Skin epidermis (tissue), 12 donors: ENCODE measurements at regions not wholly inside any gene's neighbourhood (a gene's known extent, or its start where the extent isn't known, plus 50 kb on each side); places are given as distances from the start of the nearest gene placed in this dataset.

Experiments
- H3K27ac ChIP-seq, 21 experiments: fragments of 200-600 bp; sonication (generic) in 11 of 21; one replicate each; pipeline ENCODE4 v1.5.0; 2020; ENCODE audit warnings: mild to moderate bottlenecking in 3 of 21, inconsistent platforms in 2 of 21, moderate library complexity in 2 of 21
- H3K4me3 ChIP-seq, 7 experiments: fragments of 200-600 bp; sonication (generic) in 2 of 7; one replicate each; pipeline ENCODE4 v1.5.0; 2020; ENCODE audit warnings: inconsistent platforms in 2 of 7, mild to moderate bottlenecking in 2 of 7, moderate library complexity in 1 of 7

DNA sequence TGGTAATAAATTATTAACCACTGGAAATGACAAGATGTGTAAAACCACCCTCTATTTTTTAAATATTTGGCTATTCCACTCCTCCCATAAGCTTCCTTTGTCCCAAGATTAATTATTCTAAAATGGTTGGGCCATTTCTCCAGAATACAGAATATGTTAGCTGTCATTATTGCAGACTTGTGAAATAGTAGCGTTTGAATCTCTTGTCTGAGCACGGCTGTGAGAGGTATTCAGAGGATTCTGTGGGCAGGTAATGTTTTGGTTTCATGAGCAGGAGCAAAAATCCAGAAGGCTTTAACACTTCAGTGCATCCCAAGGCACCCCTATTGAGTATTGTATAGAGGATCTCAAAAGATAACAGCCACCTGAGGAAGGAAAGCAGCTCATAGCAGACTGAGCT lies 256.0 kb downstream of the UQCRFS1 start:
- no peak overlapping the region for H3K27ac ChIP-seq
- H3K4me3 ChIP-seq: no peak overlapping the region

DNA sequence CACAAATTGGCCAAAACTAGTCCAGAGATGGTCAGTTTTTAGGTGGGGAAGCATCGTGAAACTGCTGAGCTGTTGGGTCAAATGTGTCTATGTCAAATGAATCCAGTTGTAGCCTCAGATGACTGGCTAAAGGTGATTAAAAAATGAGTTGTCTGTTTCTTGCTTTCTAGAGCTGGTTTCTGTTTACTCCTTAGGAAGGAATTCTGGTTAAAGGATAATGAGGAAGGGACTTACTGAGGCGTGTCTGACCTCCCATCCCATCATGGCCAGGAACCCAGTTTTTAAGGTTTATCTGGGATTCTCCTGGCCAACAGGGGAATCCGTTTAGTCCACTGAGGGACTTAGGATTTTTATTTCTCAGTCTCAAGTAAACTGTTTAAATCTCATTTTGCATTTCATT lies 256.5 kb downstream of the UQCRFS1 start:
- Histone ChIP-seq H3K4me3 (no peak overlapping the region), H3K27ac (no peak overlapping the region)

DNA sequence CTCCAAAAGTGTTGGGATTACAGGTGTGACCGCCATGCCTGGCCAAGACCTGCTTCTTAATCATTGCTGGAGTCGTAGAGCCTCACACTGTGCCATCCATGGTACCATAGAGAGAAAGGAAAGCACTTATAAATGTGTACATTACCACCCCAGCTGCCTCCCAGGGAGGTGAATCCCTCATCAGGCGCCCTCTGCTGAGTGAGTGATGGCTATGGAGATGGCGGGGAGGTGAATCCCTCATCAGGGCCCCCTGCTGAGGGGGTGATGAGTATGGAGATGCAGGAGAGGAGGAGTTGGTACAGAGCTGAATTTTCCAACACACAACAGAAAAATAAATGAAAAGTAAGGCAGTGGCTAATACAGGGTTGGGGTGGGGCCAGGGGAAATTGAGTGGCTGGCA lies 263.4 kb downstream of the UQCRFS1 start:
- H3K27ac ChIP-seq: no peak overlapping the region
- no peak overlapping the region for H3K4me3 ChIP-seq

DNA sequence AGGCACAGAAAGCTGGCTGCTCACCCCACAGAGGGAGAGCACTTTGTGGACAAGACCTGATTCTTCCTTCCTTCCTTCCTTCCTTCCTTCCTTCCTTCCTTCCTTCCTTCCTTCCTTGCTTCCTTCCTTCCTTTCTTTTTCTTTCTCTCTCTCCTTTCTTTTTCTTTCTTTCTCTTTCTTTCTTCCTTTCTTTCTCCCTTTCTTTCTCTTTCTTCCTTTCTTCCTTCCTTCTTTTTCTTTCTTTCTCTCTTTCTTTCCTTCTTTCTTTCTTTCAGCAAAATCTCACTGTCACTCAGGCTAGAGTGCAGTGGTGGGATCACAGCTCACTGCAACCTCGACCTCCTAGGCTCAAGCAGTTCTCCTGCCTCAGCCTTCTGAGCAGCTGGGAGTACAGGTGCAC lies 263.9 kb downstream of the UQCRFS1 start:
- Histone ChIP-seq H3K27ac (no peak overlapping the region), H3K4me3 (no peak overlapping the region)

DNA sequence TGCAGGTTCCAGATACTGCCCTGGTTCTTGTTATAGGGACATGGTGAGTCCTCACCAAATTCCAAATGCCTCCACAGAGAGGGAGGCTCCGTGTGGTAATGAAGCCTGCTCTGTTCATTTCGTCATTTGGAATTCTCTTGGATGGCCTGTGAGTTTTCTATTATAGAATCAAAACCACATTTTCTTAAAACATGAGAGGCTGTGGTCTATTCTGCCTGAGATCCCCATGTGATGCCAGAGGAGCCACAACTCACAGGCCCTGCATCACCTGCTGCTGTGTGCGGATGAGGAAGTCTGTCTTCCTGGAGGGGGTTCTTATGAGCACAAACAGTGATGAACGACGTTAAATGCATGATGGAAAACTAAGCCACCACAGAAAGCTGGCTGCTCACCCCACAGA lies 264.4 kb downstream of the UQCRFS1 start:
- no peak overlapping the region for H3K27ac ChIP-seq
- H3K4me3 ChIP-seq: no peak overlapping the region

DNA sequence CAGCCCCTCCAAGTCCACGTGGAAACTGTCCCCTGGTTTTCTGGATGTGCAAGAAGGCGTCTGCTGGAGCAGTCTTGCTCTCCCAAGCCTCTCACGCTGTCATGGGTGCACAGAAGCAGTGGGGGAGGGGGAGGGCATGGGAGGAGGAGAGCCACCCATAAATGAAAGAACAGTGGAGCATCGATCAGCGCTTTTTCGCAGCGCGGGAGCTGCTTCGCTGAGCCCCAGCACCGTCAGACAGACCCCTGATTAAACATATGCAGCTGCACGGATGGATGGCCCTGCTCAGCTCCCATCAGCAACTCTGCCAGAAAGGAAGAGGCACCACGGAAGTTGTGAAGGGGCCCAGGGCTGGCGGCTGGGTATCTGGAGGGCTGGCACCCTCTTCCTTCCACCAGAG lies 264.9 kb downstream of the UQCRFS1 start:
- Histone ChIP-seq H3K4me3 (no peak overlapping the region), H3K27ac (no peak overlapping the region)

DNA sequence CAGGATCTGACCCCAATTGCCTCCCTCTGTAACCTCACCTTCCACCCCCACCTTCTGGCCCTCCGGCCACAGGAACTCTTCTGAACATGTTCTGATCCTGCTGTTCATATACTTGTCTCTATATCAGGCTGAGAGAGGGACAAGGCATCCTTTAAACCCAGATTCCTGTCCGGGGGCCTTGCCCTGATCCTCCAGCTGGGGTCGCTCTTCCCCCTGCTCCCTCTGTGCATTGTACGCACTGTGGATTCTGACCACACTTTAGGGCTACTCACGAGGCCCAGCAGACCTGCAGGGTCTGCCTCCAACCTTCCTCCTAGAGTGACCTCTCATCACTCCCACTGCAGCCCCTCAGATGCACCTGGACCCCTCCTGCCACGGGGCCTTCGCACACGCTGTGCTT lies 269.3 kb downstream of the UQCRFS1 start:
- H3K4me3 ChIP-seq: no peak overlapping the region
- H3K27ac ChIP-seq: no peak overlapping the region

DNA sequence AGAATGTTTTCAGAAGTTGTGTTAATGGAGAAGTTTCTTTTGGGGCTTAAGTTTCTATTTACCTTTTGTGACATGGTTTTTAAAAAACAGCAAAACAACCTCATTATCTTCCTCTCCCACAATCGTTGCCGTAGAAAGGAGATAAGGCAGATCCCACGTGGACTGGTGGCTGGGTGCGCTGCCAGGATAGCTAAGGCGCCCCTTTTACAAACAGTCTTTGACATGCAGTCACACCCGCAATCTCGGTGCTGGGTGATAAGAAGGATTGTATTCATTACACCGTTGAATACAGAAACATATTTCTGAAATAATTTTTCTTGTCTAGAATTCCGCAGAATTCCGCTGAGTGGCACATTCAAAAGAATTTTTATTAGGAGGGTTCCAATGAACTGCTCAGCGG lies 271.1 kb downstream of the UQCRFS1 start:
- Histone ChIP-seq H3K27ac (no peak overlapping the region), H3K4me3 (no peak overlapping the region)

DNA sequence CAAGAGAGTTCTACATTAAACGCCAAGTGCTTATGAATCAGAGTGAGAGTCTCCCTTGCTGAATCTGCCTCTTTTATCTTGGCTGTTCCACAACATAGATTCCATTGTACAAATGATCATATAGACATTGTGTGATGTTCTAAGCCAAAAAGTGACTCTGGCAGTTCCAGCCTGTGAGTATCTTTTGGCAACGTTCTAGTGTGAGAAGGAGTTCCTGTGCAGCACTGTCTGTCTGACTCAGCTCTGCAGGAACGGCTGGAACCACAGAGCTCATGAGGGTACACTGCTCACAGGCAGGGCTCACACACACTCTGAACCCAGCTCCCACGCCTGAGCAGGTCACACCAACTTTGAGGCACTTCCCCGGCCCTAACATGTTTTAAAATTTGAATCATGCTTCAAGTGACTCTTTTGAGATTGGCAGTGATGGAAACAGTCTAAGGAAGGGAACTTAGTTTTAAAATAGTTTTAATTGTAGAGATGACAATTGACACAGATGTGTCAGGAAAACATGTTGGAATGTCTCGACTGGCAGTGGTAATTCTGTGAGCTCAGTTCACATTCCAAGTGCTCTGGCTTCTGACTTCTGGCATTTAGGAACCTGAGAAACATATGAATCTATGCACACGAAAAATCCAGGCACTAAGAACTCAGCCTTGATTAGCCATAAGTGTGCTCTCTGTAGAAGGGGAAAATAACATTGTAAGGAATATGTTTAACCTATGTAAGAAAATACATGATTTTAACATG lies 272.0 kb downstream of the UQCRFS1 start:
- Histone ChIP-seq H3K4me3 (no peak overlapping the region), H3K27ac (no peak overlapping the region)

DNA sequence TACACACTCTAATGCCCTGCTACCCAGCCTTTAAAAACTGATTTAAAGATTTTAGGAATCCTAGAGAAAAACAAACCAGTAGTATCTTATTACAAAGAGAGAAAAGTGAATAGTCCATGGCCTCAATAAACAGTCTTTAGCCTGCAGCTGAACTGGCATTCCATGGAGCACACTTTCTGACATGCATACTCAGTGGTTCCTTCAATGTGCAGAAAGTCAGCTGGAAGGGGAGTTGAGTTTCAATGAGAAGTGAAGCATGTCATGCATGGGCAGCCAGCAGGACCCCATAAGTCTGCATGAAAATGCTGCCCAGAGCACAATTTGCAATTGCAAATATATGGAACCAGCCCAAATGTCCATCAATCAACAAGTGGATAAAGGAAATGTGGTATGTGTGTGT lies 273.7 kb downstream of the UQCRFS1 start:
- Histone ChIP-seq H3K27ac (no peak overlapping the region), H3K4me3 (no peak overlapping the region)

DNA sequence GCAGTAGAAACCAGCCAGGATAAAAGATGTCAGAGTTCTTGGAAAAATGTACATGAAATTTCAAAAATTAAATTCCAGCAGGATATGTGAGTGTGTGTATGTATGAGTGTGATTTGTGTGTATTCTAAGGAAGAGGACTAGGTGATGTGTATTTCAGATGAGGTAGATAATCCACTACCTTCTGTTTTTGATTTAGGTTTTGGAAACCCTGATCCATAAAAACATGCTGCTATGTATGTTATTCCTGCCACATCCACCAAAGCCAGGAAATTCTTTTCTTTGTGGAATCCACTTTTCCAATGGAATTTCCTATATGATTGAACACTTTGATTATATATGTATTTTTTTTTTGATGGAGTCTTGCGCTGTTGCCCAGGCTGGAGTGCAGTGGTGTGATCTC lies 276.9 kb downstream of the UQCRFS1 start:
- Histone ChIP-seq H3K4me3 (no peak overlapping the region), H3K27ac (no peak overlapping the region)

DNA sequence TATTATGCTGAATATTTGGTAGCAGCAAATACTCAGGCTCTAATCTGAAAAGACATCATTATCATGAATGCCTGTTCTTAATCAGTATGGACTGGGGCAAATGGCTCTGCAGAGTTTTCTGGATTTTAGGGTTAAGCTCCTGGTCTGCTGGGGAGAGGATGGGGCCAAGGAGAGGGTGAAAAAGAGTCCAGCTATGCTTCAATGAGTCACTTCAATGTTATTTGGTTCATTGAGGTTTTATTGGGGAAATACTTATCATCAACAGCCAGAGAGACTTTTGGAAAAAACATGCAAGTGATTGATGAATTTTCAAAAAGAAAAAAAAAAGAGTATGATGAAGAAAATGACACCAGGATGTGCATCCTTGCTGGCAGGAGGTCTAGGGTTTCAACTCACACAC lies 278.3 kb downstream of the UQCRFS1 start:
- Histone ChIP-seq H3K27ac (no peak overlapping the region), H3K4me3 (no peak overlapping the region)

DNA sequence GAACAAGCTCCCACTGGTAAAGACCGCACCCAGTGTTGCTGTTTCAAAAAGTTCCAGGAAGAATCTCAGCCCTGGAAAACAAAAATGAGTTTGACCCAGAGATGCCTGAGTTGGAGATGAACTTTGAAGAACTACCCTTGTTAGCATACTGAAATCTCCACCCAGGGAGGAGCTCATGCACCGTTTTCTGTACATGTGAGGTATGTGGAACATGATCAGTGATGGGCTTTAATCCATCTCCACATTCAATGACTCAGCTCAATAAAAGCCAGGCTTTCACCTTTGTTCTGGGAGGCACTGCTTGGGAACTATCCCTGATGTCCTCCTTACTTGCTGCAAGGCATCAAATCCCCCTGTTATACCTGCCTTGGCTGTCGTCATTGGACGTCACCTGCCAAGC lies 279.9 kb downstream of the UQCRFS1 start:
- Histone ChIP-seq H3K4me3 (no peak overlapping the region), H3K27ac (no peak overlapping the region)

DNA sequence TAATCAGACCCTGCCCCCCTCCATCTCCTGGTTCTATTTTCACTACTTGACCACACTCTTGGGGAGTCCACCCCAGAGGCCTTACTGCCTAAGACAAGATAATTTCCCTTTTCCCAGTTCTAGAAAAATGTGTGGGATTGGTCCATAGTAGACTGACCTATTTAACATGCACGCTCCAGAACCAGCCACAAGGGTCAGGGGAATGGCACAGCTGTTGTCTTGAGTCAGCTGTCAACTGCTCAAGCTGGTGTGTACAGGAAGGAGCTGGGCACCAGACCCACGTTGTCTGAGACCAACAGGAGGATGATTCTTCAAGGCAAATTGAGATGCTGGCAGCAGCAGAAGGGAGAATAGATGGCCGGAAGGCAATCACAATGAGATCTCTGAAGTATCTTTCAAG lies 280.5 kb downstream of the UQCRFS1 start:
- H3K27ac ChIP-seq: no peak overlapping the region
- no peak overlapping the region for H3K4me3 ChIP-seq

DNA sequence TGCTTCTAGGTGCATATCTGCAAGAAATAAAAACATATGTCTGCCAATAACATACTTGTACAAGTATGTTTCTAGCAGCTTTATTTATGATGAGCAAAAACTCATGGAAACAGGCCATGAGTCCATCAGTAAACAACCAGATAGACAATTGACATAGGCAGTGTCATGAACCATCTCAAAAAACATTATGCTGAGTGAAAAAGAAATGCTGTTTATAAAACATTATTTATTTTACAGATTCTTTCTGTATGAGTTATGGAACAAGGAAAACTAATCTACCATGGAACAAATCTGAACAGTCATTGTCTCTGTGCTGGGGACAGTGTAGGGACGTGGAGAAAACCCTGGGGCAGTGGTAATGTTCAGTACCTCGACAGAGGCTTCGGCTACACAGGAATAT lies 283.9 kb downstream of the UQCRFS1 start:
- Histone ChIP-seq H3K27ac (no peak overlapping the region), H3K4me3 (no peak overlapping the region)

DNA sequence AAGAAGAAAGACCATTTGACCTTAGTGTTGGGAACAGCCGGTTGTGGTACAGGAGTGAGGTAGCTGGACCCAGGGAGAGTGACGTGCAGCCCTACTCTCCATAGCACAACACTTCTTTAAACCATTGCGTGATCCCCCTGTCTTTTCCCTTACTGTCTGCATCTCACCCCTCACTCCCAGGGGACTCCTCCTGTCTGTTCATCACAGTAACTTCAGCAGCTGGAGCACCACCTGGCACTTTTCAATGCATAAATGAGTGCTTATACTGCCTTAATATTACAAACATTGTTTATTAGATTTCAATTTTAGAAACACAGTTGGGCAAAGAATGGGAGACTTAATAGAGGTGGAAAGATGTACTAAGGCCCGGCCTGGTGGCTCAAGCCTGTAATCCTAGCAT lies 285.5 kb downstream of the UQCRFS1 start:
- H3K4me3 ChIP-seq: no peak overlapping the region
- H3K27ac ChIP-seq: no peak overlapping the region

DNA sequence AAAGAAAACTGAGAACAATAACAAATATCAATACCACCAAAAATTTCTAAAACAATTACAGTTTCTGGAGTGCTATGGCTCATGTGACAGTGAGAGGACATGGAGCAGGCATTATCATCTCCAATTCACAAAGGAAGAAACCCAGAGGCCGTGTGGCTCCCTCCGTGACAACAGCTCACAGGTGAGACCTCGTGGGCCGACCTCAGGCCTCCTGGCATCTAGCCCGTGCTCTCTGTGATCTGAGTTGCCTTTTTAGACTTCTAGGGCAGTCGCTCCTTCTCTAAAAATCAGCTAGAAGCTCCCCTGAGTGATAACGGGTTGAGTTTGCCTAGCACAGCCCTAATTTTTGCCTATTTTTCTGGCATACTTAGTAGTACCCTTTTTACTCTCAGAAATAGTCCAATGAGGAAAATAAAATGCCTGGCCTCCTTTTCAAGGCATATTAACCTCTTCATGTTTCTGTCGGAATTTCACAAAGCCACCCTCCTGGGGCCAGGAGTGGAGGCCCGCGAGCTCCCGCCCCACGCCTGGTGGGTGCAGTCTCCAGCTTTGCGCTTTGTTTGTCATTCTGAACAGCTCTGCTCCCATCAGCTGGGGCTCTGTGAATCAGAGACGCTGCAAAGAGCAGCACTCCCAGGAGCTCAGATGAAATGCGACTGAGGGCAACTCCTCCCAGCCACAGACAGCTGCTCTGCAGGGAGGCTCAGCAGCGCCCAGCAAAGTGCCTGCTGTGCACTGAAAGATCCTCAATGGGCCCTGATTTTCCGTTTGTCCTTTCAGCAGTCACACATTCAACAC lies 292.5 kb downstream of the UQCRFS1 start:
- no peak overlapping the region for H3K4me3 ChIP-seq
- H3K27ac ChIP-seq: no peak overlapping the region

DNA sequence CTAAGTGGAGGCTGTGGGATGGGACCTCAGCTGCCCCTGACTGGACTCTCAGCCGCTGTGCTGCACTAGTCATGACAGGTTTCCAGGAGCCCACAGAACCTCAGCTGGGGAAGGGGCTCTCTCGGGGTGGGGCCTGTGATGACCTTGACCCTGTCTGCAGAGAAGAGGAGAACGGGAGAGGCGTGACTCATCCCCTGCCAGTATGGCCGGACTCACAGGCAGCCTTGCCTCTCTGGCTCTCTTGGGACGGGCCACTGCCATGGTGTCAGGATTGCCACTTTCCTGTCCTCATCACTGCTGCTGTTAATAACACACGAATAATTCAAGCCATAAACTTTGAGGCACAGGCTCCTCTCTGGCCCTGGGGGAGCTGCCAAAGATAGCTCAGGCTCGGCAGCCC lies 295.3 kb downstream of the UQCRFS1 start:
- no peak overlapping the region for H3K27ac ChIP-seq
- no peak overlapping the region for H3K4me3 ChIP-seq

DNA sequence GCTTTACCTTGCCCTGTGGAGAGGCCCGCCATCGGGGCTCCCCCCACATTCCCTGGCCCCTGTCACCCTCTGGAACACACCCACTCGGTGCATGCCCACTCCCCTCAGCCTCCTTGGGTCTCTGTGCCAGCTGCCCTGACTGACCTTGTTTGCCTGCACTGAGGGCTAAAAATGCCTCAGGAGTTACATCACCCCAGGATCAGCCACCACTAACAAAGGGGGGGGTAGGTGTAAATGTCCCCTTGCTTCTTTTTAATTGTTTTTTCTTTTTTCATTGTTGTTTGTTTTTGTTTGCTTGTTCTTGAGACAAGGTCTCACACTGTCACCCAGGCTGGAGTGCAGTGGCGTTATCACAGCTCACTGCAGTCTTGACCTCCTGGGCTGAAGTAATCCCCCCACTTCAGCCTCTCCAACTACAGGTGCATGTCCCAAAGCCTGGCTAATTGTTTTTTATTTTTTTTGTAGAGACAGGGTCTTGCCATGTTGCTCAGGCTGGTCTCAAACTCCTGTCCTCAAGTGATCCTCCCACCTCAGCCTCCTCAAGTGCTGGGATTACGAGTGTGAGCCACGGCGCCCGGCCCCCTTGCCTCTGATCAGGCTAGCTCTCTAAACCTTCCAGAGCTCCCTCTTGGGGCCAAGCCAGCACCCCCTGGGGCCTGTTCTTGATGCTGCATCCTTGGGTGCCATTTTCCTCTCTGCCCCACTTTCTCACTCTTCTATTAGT lies 297.1 kb downstream of the UQCRFS1 start:
- H3K4me3 ChIP-seq: no peak overlapping the region
- H3K27ac ChIP-seq: no peak overlapping the region

DNA sequence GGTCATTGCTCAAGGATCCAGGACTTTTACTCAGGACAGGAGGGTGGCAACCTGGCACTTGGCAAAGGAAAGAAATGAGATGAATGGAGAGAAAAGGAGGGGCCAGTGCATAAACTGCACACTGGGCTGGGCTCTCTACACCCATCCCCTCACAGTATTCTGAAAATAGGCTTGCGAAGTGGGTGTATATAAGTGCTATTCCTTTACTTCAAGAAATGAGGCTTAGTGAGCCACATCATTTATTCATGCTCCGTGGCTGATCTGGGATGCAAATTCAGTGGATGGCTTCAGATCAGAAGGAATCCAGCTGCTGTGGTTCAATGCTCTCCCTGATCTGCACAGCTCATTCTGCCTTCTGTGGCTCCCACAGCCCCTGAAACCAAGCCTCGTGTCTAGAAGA lies 297.7 kb downstream of the UQCRFS1 start:
- Histone ChIP-seq H3K27ac (no peak overlapping the region), H3K4me3 (no peak overlapping the region)

DNA sequence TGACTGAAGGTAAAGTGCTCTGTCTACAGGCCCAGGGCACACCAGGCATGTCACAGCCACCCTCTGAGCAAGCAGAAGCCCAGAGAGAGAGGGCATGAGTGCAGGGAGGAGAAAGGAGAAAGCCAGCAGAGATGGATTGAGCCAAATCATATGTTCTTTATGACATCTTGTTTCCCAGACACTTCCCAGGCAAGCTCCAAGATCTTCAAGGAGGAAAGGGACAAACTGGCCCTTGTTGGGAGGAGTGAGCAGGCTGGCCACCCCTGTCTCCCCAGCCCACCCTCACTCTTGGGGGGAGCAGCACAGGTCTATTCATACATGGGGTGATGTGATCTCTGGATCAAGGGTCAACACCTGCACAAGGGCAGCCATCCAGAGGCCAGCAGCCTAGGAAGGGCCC lies 298.8 kb downstream of the UQCRFS1 start:
- Histone ChIP-seq H3K27ac (no peak overlapping the region), H3K4me3 (no peak overlapping the region)
